ENCODE measurements at regions not wholly inside any gene's neighbourhood (a gene's known extent, or its start where the extent isn't known, plus 50 kb on each side); places are given as distances from the start of the nearest gene placed in this dataset.

GRCh38 chr9:107906074-107906473 lies 416.5 kb upstream of the KLF4 start:
- TF ChIP-seq CTCF (IDR thresholded peaks at IDR 0.05) (no peak), POLR2A (IDR thresholded peaks at IDR 0.05) (no peak)
